Transverse colon (tissue), 4 donors: ENCODE measurements at regions not wholly inside any gene's neighbourhood (a gene's known extent, or its start where the extent isn't known, plus 50 kb on each side); places are given as distances from the start of the nearest gene placed in this dataset.

Source experiments
- DNase-seq: peaks from one replicate; pipeline ENCODE4 v3.0.0-alpha.2; 2019
- H3K27ac ChIP-seq, 4 donors: fragments of 200-600 bp; sonication (generic); 2 replicates each; pipeline ENCODE4 v1.5.1; 2016 to 2018; ENCODE audit warnings: inconsistent platforms in 4 of 4
- H3K27me3 ChIP-seq: fragments of 200-600 bp; sonication (generic); 2 replicates; pipeline ENCODE4 v1.5.1; 2017; ENCODE audit warnings: inconsistent platforms
- H3K36me3 ChIP-seq, 4 donors: fragments of 200-600 bp; sonication (generic); 2 replicates each; pipeline ENCODE4 v1.5.1; 2017 to 2019; ENCODE audit warnings: inconsistent platforms in 4 of 4
- H3K4me1 ChIP-seq, 4 donors: fragments of 200-600 bp; sonication (generic); 2 replicates each; pipeline ENCODE4 v1.5.1; 2017 to 2020; ENCODE audit warnings: inconsistent platforms in 4 of 4
- H3K4me3 ChIP-seq, 4 donors: fragments of 200-600 bp; sonication (generic); 1 replicate in 1 of 4; 2 replicates in 3 of 4; pipeline versions ENCODE4 v1.5.1 to v1.6.1; 2017 to 2019; ENCODE audit warnings: inconsistent platforms in 4 of 4
- H3K9me3 ChIP-seq, 2 donors: fragments of 200-600 bp; sonication (generic); 2 replicates each; pipeline ENCODE4 v1.5.1; 2017 to 2019; ENCODE audit warnings: inconsistent platforms in 2 of 2
- EP300 ChIP-seq: sonication (generic); formaldehyde crosslinking; IDR thresholded peaks from one replicate; pipeline ENCODE4 v1.6.1; 2017; ENCODE audit warnings: antibody characterized with exemption, low read depth
- POLR2A ChIP-seq: fragments of 450-650 bp; IDR thresholded peaks from one replicate; pipeline ENCODE4 v1.6.1; 2016; ENCODE audit warnings: antibody characterized with exemption, mild to moderate bottlenecking, moderate library complexity
- POLR2AphosphoS5 ChIP-seq, 3 donors: sonication (generic); formaldehyde crosslinking; IDR thresholded peaks; one replicate each; pipeline ENCODE4 v1.6.1; 2016; ENCODE audit warnings: antibody characterized with exemption in 3 of 3
- WGBS, 2 donors: methylation state at CpG; one replicate each; pipeline ENCODE4 v1.1.5; 2018; ENCODE audit warnings: low coverage in 1 of 2; 5-methylcytosine and 5-hydroxymethylcytosine counted together
- in situ Hi-C, 4 donors: fragments of 200-750 bp; cut with MboI; loops; one replicate each; pipeline versions ENCODE4 v1.15.0 to v1.15.1; 2017; ENCODE audit warnings: low sequenced_read_pairs in 3 of 4, low pct_ligation_motif_present in 1 of 4, low pct_unique_long_range_greater_than_20kb in 1 of 4
- intact Hi-C: fragments of 100-400 bp; cut with DNase I; formaldehyde crosslinking; loops from one replicate; pipeline ENCODE4 v1.15.1; 2023; ENCODE audit warnings: low total_unique reads
- TF ChIP-seq, protein P1 (sequence below), 5 experiments: fragments of 200-600 bp in 3 of 5; fragments of 450-650 bp in 2 of 5; sonication (generic) in 3 of 5; IDR thresholded peaks; 1 replicate in 2 of 5; 2 replicates in 3 of 5; pipeline ENCODE4 v1.5.1; 2016 to 2017; ENCODE audit warnings: antibody characterized with exemption in 5 of 5, inconsistent platforms in 3 of 5, mild to moderate bottlenecking in 2 of 5, moderate library complexity in 1 of 5

DNA sequence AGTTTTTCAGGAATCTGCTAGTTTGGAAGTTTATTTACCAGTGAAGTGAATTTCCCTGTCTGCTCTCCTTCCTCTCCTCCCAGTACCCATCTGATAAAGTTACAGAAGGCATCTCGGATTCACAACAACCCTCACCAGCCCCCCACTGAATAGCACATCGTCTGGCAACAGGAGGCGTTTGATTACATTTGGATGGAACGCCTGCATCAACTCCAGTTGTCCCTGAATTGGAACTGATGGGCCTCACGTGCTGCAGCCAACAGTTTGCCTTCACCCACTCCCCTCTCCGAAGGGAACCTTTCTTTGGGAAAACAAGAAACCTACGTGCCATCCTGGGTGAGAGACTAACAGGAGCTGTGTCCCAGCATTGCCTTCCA is 59.5 kb upstream of the BCL6 start:
- Histone ChIP-seq H3K27ac (no peak overlapping the region), H3K9me3 (no peaks in the 10 kb centered on the region), H3K27me3 (no peaks in the 10 kb centered on the region), H3K36me3 (no peaks in the 10 kb centered on the region), H3K4me3 (no peak overlapping the region), H3K4me1 (peaks cover 0 to 28% (median 11%) of the 10 kb centered on the region in 4 donors)
- WGBS, 2 donors = 84% methylated on average over 7 of the region's 7 CpGs; no CpG with 5 or more reads in 1 of the 2 donors
- in situ Hi-C loops (no loop called here), intact Hi-C loops (no loop called here)
- no peak for TF ChIP-seq POLR2A
- TF ChIP-seq, protein P1, sequence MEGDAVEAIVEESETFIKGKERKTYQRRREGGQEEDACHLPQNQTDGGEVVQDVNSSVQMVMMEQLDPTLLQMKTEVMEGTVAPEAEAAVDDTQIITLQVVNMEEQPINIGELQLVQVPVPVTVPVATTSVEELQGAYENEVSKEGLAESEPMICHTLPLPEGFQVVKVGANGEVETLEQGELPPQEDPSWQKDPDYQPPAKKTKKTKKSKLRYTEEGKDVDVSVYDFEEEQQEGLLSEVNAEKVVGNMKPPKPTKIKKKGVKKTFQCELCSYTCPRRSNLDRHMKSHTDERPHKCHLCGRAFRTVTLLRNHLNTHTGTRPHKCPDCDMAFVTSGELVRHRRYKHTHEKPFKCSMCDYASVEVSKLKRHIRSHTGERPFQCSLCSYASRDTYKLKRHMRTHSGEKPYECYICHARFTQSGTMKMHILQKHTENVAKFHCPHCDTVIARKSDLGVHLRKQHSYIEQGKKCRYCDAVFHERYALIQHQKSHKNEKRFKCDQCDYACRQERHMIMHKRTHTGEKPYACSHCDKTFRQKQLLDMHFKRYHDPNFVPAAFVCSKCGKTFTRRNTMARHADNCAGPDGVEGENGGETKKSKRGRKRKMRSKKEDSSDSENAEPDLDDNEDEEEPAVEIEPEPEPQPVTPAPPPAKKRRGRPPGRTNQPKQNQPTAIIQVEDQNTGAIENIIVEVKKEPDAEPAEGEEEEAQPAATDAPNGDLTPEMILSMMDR (IDR thresholded peaks at IDR 0.05) = no peak
- no peak for DNase-seq

DNA sequence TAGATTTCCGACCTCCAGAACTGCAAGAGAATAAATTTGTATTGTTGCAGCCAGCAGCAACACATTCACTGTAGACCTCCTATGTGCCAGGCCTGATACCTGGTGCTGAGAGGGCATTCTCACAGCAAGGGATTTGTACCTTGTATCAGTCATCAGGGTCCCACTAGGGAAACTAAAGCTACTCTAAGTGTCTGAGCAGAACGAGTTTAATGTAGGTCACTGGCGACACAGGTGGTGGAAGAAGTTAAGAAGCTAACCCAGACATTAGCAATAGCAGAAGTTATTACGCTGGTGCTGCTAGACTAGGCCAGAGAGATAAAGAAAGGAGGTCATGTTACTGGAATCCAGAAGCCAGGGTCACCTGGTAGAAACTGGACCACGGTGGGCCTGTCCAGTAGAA is 60.5 kb upstream of the BCL6 start:
- Histone ChIP-seq H3K4me3 (no peak overlapping the region), H3K9me3 (no peaks in the 10 kb centered on the region), H3K27me3 (no peaks in the 10 kb centered on the region), H3K36me3 (no peaks in the 10 kb centered on the region), H3K27ac (no peak overlapping the region), H3K4me1 (peaks cover 0 to 28% (median 10%) of the 10 kb centered on the region in 4 donors)
- in situ Hi-C loops (no loop called here), intact Hi-C loops (no loop called here)
- no peak for DNase-seq
- TF ChIP-seq EP300 (no peak), POLR2AphosphoS5 (IDR thresholded peaks at IDR 0.05) (no peak), POLR2A (no peak)
- TF ChIP-seq, protein P1 (IDR thresholded peaks at IDR 0.05) = no peak
- WGBS, 2 donors = 93% methylated on average over 5 of the region's 5 CpGs; no CpG with 5 or more reads in 1 of the 2 donors

DNA sequence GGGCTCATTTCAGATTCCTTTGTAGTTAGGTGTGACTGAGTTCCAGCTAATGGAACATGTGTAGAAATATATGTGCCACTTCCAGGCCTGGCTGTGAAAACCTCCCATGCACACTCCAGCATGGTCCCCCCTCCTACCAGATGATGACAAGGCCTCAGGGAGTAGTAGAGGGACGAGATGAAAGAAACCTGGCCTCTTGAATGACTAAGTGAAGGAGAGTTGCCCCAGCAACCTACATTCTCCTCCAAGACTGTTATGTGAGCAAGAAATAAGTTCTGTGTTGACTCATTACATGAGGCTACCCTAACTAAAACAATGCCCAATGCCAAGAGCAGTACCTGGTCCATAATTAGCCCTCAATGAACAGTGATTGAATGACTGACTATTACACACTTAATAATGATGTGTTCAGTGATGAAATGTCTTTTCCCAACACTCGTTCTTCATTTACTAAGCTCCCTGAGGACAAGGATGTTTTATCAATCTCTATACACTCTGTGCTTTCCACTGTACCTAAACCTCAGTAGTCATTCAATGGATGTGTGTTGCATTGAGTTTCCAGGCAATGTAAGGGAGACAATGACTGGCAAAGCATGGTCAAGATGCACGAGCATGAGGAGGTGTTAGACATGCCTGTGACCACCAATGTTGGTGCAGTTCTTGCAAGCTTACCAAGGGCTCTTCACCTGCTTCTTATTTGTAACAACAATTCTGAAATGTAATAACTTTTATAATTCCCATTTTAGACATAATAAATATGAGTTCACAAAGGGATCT is 62.0 kb upstream of the BCL6 start:
- WGBS, 2 donors = 67 to 82% methylated on average over 2 to 3 of the region's 3 CpGs
- H3K36me3 ChIP-seq = no peaks in the 10 kb centered on the region
- in situ Hi-C loops (no loop called here), intact Hi-C loops (no loop called here)
- TF ChIP-seq POLR2AphosphoS5 (IDR thresholded peaks at IDR 0.05) = no peak
- TF ChIP-seq, protein P1 (IDR thresholded peaks at IDR 0.05) = no peak
- no peak for TF ChIP-seq EP300
- no peak for TF ChIP-seq POLR2A
- H3K4me1 ChIP-seq = peaks cover 0 to 28% (median 10%) of the 10 kb centered on the region in 4 donors
- no peaks in the 10 kb centered on the region for H3K27me3 ChIP-seq
- no peaks in the 10 kb centered on the region for H3K9me3 ChIP-seq
- no peak overlapping the region for H3K4me3 ChIP-seq
- H3K27ac ChIP-seq = peak overlapping the region in 1 of 4 donors; percentile 74
- DNase-seq = no peak

DNA sequence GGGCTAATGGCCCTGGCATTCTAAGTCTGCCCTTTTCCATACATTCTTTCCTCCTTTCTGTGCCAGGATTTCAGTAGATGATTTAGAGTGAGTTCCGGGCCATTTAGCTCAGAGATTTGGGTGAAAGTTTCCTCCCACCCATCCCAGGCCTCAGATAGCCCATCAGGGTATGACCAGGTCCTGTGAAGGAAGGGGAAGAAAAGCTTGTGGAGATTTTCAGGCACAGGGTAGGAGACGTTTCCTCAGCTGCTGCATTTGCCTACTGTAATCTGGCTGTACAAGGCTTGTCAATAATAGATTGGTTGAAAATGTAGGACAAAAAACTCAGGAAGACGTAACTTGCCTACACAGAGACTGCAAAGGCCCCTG is 63.2 kb upstream of the BCL6 start:
- in situ Hi-C loops = no loop called here
- 27 to 50% methylated on average over 2 to 3 of the region's 3 CpGs for WGBS, 2 donors
- H3K27ac ChIP-seq = peak overlapping the region; percentile 63 to 83 (median 76)
- H3K9me3 ChIP-seq = no peaks in the 10 kb centered on the region
- DNase-seq = no peak
- H3K27me3 ChIP-seq = no peaks in the 10 kb centered on the region
- H3K36me3 ChIP-seq = no peaks in the 10 kb centered on the region
- H3K4me1 ChIP-seq = peaks cover 0 to 28% (median 10%) of the 10 kb centered on the region in 4 donors
- TF ChIP-seq POLR2AphosphoS5 (IDR thresholded peaks at IDR 0.05) (no peak), EP300 (no peak), POLR2A (no peak)
- TF ChIP-seq, protein P1 (IDR thresholded peaks at IDR 0.05) = no peak
- intact Hi-C loops = no loop called here
- peak overlapping the region in 2 of 4 donors; percentile 5 to 7 for H3K4me3 ChIP-seq
